ENCODE measurements at regions not wholly inside any gene's neighbourhood (a gene's known extent, or its start where the extent isn't known, plus 50 kb on each side); places are given as distances from the start of the nearest gene placed in this dataset.

DNA sequence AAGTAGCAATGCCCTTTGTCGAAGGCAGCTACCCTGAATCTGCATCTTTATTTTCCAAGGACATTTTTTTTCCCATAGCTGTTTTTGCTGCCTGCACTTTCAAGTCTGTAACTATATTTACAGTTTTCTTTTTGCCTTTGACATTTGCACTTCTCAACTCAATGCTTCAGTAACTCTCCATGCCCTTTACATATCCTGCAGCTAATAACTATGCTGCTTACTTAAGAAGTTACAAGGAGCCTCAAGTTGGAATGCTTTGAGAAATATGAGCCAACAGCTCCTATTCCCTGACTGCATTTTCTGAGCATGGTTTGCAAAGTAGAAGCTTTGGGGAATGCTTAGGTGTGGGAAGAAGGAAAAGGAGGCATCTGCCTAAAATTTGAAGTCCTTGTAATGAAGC lies 194.8 kb upstream of the TRPC7 start:
- TF ChIP-seq EZH2 (IDR thresholded peaks at IDR 0.05; ENCODE audit: insufficient read depth, poor library complexity, severe bottlenecking) (no peak), EZH2phosphoT487 (IDR thresholded peaks at IDR 0.05; ENCODE audit: insufficient read depth, low read depth) (no peak)
